Thoracic aorta (tissue), 2 donors: ENCODE measurements at regions not wholly inside any gene's neighbourhood (a gene's known extent, or its start where the extent isn't known, plus 50 kb on each side); places are given as distances from the start of the nearest gene placed in this dataset.

ENCODE experiments used
- ATAC-seq: fragments of 150-250 bp; one replicate; pipeline ENCODE4 v1.8.0; 2017; ENCODE audit warnings: low read depth; ENCODE audit not compliant: insufficient number of reproducible peaks, low FRiP score
- DNase-seq: peaks from one replicate; pipeline ENCODE4 v3.0.0-alpha.2; 2020; ENCODE audit warnings: low spot score
- H3K27ac ChIP-seq, 2 donors: fragments of 200-600 bp; sonication (generic); 1 replicate in 1 of 2; 2 replicates in 1 of 2; pipeline ENCODE4 v1.5.1; 2016; ENCODE audit warnings: mild to moderate bottlenecking in 2 of 2, moderate library complexity in 2 of 2
- H3K27me3 ChIP-seq: fragments of 200-600 bp; sonication (generic); replicated peaks from 2 replicates; pipeline ENCODE4 v1.6.0; 2016; ENCODE audit warnings: mild to moderate bottlenecking; ENCODE audit not compliant: insufficient read depth
- H3K36me3 ChIP-seq: fragments of 200-600 bp; sonication (generic); one replicate; pipeline ENCODE4 v1.5.1; 2016
- H3K4me1 ChIP-seq, 2 donors: fragments of 200-600 bp; sonication (generic); 1 replicate in 1 of 2; 2 replicates in 1 of 2; pipeline versions ENCODE4 v1.5.1 to v1.6.0; 2016; ENCODE audit warnings: low read depth in 2 of 2, mild to moderate bottlenecking in 1 of 2; ENCODE audit not compliant: control insufficient read depth in 1 of 2
- H3K4me3 ChIP-seq: fragments of 200-600 bp; sonication (generic); 2 replicates; pipeline ENCODE4 v1.5.1; 2016; ENCODE audit warnings: mild to moderate bottlenecking
- H3K9me3 ChIP-seq: fragments of 200-600 bp; sonication (generic); 2 replicates; pipeline ENCODE4 v1.5.1; 2016
- TF ChIP-seq, protein P1 (sequence below): fragments of 200-600 bp; sonication (generic); IDR thresholded peaks from one replicate; pipeline ENCODE4 v1.5.1; 2019; ENCODE audit warnings: antibody characterized with exemption

DNA sequence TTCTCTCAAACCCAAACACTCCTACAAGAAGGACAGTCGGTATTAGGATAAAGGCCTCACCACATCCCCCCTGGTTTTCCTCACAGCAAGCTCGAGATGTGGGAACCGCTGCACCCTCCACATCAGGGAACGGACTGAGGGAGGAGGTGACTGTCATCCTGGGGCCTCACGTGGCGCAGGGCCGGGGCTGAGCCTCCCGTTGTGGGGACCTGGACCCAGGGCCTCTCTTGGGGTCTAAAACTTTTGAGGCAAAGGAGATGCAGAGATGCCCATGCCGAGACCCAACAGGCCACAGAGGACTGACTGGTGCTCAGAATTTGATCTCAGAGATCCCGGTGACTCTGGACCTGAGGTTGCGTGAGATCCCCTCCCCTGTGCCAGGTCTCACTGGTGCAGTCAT is 72.7 kb downstream of the MRPL36 start:
- Histone ChIP-seq H3K9me3 (no peaks in the 10 kb centered on the region), H3K36me3 (no peaks in the 10 kb centered on the region), H3K4me1 (no peaks in the 10 kb centered on the region), H3K4me3 (no peak overlapping the region), H3K27me3 (no peaks in the 10 kb centered on the region), H3K27ac (no peak overlapping the region)
- no peak for DNase-seq
- TF ChIP-seq, protein P1, sequence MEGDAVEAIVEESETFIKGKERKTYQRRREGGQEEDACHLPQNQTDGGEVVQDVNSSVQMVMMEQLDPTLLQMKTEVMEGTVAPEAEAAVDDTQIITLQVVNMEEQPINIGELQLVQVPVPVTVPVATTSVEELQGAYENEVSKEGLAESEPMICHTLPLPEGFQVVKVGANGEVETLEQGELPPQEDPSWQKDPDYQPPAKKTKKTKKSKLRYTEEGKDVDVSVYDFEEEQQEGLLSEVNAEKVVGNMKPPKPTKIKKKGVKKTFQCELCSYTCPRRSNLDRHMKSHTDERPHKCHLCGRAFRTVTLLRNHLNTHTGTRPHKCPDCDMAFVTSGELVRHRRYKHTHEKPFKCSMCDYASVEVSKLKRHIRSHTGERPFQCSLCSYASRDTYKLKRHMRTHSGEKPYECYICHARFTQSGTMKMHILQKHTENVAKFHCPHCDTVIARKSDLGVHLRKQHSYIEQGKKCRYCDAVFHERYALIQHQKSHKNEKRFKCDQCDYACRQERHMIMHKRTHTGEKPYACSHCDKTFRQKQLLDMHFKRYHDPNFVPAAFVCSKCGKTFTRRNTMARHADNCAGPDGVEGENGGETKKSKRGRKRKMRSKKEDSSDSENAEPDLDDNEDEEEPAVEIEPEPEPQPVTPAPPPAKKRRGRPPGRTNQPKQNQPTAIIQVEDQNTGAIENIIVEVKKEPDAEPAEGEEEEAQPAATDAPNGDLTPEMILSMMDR = no peak
- ATAC-seq = no peak

DNA sequence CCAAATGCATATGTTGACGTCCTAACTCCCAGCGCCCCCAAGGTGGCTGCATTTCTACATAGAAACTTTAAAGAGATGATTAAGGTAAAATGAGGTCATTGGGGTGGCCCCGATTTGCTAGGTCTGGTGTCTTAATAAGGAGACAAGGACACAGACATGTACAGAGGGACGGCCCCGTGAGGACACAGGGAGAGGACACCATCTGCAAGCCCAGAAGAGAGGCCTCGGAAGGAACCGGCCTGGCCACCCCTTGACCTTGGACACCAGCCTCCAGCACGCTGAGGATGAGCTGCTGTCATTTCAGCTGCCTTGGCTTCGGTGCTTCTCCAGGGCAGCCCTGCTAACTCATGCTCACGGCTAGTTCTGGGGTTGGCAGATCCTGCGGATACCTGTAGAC is 73.2 kb downstream of the MRPL36 start:
- Histone ChIP-seq H3K27ac (no peak overlapping the region), H3K27me3 (no peaks in the 10 kb centered on the region), H3K4me3 (no peak overlapping the region), H3K4me1 (no peaks in the 10 kb centered on the region), H3K36me3 (no peaks in the 10 kb centered on the region), H3K9me3 (no peaks in the 10 kb centered on the region)
- TF ChIP-seq, protein P1 = no peak
- ATAC-seq = no peak
- no peak for DNase-seq

DNA sequence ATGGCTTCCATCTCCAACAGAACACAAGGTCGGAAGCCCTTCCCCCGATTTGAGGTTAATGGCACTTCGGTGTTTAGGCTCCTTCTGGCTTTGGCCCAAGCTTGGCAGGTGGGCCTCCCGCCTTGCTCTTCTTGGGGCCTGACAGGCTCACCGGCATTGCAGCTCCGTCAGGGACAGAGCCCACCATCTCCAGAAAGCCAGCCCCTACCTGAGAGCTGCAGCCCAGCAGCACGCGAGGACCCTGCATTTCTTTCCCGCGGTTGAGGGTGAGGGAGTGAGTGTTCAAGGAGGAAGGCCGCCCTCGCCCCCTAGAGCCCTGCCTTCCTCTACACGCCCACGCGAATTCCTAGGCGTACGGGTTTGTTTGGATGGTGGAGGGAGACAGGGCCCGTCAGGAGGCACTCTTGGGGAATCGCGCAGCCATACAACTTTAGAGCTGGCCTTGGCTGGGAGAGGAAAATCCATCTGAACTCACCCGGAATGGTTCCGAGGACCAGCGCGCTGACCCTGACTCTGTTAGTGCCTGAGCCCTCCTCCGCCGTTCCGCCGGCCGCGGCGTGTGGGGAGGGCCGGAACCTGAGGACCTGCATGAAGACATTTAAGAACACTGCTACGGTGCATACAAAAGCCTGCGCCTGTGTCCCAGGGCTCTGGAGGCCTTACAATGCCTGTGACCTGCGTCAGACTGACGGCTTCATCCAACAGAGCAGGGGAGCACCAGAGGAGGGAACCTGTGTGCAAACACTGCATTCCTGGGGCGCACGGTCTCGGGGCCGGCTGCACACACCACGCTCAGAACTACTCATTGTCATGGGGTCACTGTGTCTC is 73.8 kb downstream of the MRPL36 start:
- ATAC-seq (no peak), DNase-seq (no peak)
- no peaks in the 10 kb centered on the region for H3K9me3 ChIP-seq
- H3K27me3 ChIP-seq = no peaks in the 10 kb centered on the region
- H3K4me1 ChIP-seq = no peaks in the 10 kb centered on the region
- no peaks in the 10 kb centered on the region for H3K36me3 ChIP-seq
- TF ChIP-seq, protein P1 = no peak
- no peak overlapping the region for H3K27ac ChIP-seq
- no peak overlapping the region for H3K4me3 ChIP-seq

DNA sequence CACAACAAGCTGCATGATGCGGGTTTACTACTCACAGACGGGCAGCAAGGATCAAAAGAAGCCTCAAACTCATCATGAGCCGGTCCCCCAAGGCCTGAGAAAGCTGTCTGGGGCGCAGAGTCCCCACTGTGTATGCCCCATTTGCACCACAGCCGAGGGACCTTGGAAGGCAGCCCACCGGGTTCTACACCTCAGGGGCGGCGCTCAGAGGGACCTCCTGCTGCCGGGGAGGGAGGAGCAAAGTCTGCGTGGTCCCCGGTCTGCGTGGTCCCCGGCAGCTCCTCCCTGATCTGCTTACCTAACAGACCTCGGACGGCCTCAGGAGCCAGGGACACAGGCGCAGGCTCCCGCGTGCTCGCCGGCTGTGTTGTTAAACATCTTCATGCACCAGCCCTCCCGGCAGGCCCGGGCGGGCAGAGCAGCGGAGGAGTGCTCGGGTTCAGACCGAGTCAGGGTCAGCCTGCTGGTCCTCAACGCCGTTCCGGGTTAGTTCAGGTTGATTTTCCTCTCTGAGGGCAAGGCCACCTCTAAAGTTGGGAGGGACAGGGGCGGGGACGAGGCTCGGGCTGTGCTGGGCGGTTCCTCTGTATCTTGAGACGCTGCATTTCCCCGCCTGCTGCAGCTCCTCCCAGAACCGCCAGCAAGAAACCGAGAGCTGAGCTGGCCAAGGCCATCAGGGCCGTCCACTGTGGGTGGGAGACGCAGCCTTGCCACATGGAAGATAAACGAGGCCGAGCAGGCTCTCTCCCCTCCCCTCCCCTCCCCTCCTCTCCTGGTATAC is 74.6 kb downstream of the MRPL36 start:
- DNase-seq = no peak
- TF ChIP-seq, protein P1 = no peak
- Histone ChIP-seq H3K27me3 (no peaks in the 10 kb centered on the region), H3K27ac (no peak overlapping the region), H3K36me3 (no peaks in the 10 kb centered on the region), H3K9me3 (no peaks in the 10 kb centered on the region), H3K4me1 (no peaks in the 10 kb centered on the region), H3K4me3 (no peak overlapping the region)
- no peak for ATAC-seq

DNA sequence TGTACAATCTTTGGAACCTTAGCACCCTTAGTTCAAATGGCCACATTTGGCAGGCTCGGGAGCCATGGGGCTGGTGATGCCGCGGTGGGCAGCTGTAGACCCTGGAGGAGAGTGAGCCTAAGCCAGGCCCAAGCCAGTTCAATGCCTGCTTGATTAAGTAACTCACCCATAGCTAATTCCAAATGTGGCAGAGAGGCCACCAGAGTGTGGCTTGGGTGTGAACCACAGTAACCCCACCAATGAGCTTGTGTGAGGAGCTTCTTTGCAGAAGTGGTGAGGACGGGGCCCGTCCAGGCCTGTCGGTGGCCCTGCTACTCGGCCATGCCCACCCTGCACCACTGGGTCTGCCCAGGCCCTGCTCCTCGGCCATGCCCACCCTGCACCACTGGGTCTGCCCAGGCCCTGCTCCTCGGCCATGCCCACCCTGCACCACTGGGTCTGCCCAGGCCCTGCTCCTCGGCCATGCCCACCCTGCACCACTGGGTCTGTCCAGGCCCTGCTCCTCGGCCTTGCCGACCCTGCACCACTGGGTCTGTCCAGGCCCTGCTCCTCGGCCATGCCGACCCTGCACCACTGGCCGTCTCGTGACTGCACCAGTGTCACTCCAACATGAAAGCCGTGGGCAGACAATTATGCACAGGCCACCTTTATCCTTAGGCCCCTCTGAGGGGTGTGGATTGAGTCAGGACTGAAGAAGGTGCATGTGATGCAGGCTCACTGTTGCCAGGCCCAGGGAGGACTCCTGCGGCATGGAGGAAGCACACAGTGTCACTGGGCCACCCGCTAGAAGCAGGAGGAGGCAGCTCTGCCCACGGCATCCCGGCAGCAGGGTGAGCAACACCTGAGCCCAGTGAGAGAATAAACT is 75.4 kb downstream of the MRPL36 start:
- no peak for ATAC-seq
- TF ChIP-seq, protein P1 = no peak
- Histone ChIP-seq H3K27me3 (no peaks in the 10 kb centered on the region), H3K4me1 (no peaks in the 10 kb centered on the region), H3K36me3 (no peaks in the 10 kb centered on the region), H3K9me3 (peaks cover 4% of the 10 kb centered on the region), H3K27ac (no peak overlapping the region), H3K4me3 (no peak overlapping the region)
- no peak for DNase-seq
